ENCODE measurements at regions not wholly inside any gene's neighbourhood (a gene's known extent, or its start where the extent isn't known, plus 50 kb on each side); places are given as distances from the start of the nearest gene placed in this dataset.

- ATAC-seq, result peak; percentile 98
- peak; percentile 89 for DNase-seq (ENCODE audit: low spot score)
These were observed 146.8 kb downstream of the SH3BGRL2 start for GRCh38 chr6:79777713-79778579.

- no peak for DNase-seq (ENCODE audit: low spot score)
- ATAC-seq, result no peak
These were observed 144.9 kb downstream of the SH3BGRL2 start for GRCh38 chr6:79776076-79776475.

GRCh38 chr6:79775222-79775621 lies 144.1 kb downstream of the SH3BGRL2 start:
- no peak for ATAC-seq
- no peak for DNase-seq (ENCODE audit: low spot score)

GRCh38 chr6:79764747-79765146 lies 133.6 kb downstream of the SH3BGRL2 start:
- no peak for DNase-seq (ENCODE audit: low spot score)
- no peak for ATAC-seq

GRCh38 chr6:79763301-79763700 lies 132.2 kb downstream of the SH3BGRL2 start:
- DNase-seq (ENCODE audit: low spot score) (no peak), ATAC-seq (no peak)

GRCh38 chr6:79762370-79762769 lies 131.2 kb downstream of the SH3BGRL2 start:
- peak; percentile 45 for ATAC-seq
- no peak for DNase-seq (ENCODE audit: low spot score)

GRCh38 chr6:79756496-79756895 lies 125.4 kb downstream of the SH3BGRL2 start:
- DNase-seq (ENCODE audit: low spot score) (no peak), ATAC-seq (no peak)

GRCh38 chr6:79755967-79756366 lies 124.8 kb downstream of the SH3BGRL2 start:
- DNase-seq (ENCODE audit: low spot score), result no peak
- no peak for ATAC-seq

All from left lobe of liver (tissue), 2 donors.